Activated B cell treated with CpG ODN at 0.5 μM for 24 hours (primary cell): ENCODE measurements at regions not wholly inside any gene's neighbourhood (a gene's known extent, or its start where the extent isn't known, plus 50 kb on each side); places are given as distances from the start of the nearest gene placed in this dataset.

ENCODE experiments used
- ATAC-seq: fragments of 200-7000 bp; cut with Tn5 transposase; one replicate; pipeline ENCODE4 v1.10.0; 2021; ENCODE audit warnings: low read depth, mild to moderate bottlenecking, moderate library complexity
- CTCF ChIA-PET: fragments of 350-600 bp; sonication (Branson Sonifier 250); formaldehyde crosslinking; loops from one replicate; lab custom pipeline; 2021; ENCODE audit warnings: antibody characterized with exemption; lab: Charles Lee
- POLR2A ChIA-PET: fragments of 350-600 bp; sonication (Branson Sonifier 250); formaldehyde crosslinking; loops from one replicate; lab custom pipeline; 2021; ENCODE audit warnings: antibody characterized with exemption; lab: Charles Lee
- DNase-seq: peaks from one replicate; pipeline ENCODE4 v3.0.0; 2022
- H3K27ac Mint-ChIP-seq: one replicate; pipeline ENCODE4 v1.8.0; 2020; ENCODE audit warnings: mixed read lengths
- H3K27me3 Mint-ChIP-seq: one replicate; pipeline ENCODE4 v1.8.0; 2021; ENCODE audit warnings: mixed read lengths
- H3K36me3 Mint-ChIP-seq: one replicate; pipeline ENCODE4 v1.8.0; 2021; ENCODE audit warnings: low read depth, mixed read lengths
- H3K4me1 Mint-ChIP-seq: one replicate; pipeline ENCODE4 v1.8.0; 2021; ENCODE audit warnings: mixed read lengths
- H3K4me3 Mint-ChIP-seq: one replicate; pipeline ENCODE4 v1.8.0; 2020; ENCODE audit warnings: mild to moderate bottlenecking, mixed read lengths
- H3K9me3 Mint-ChIP-seq: one replicate; pipeline ENCODE4 v1.8.0; 2020; ENCODE audit warnings: mixed read lengths
- intact Hi-C: fragments of 100-400 bp; cut with micrococcal nuclease; formaldehyde crosslinking; loops from one replicate; pipeline ENCODE4 v1.15.1; 2024
- TF ChIP-seq, protein P1 (sequence below): fragments of 200-600 bp; IDR thresholded peaks from one replicate; pipeline ENCODE4 v1.8.0; 2022; ENCODE audit warnings: antibody characterized with exemption, mild to moderate bottlenecking

DNA sequence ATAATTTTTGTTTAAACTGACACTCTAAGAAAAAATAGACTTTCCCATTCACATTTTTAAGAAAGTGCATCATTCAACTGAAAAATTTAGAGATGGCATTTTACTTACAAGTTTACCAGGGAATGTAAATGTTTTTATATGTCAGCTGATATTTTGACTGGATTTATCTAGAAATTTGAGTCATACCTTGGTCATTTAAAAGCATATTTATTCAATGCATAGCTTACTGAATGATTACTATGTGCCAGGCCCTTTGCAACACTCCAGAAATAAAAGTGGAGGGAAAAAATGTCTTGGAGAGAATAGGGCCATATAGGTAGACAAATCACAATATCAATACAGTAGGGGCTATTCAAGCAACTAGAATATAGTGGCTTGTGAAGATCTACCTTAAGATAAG, 98.4 kb upstream of the FAM3C start:
- H3K27me3 Mint-ChIP-seq = no peaks in the 10 kb centered on the region
- TF ChIP-seq, protein P1, sequence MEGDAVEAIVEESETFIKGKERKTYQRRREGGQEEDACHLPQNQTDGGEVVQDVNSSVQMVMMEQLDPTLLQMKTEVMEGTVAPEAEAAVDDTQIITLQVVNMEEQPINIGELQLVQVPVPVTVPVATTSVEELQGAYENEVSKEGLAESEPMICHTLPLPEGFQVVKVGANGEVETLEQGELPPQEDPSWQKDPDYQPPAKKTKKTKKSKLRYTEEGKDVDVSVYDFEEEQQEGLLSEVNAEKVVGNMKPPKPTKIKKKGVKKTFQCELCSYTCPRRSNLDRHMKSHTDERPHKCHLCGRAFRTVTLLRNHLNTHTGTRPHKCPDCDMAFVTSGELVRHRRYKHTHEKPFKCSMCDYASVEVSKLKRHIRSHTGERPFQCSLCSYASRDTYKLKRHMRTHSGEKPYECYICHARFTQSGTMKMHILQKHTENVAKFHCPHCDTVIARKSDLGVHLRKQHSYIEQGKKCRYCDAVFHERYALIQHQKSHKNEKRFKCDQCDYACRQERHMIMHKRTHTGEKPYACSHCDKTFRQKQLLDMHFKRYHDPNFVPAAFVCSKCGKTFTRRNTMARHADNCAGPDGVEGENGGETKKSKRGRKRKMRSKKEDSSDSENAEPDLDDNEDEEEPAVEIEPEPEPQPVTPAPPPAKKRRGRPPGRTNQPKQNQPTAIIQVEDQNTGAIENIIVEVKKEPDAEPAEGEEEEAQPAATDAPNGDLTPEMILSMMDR = no peak
- no peak overlapping the region for H3K27ac Mint-ChIP-seq
- H3K4me1 Mint-ChIP-seq = peaks cover 5% of the 10 kb centered on the region
- DNase-seq = no peak
- intact Hi-C loops = no loop called here
- peaks cover 2% of the 10 kb centered on the region for H3K9me3 Mint-ChIP-seq
- H3K4me3 Mint-ChIP-seq = no peak overlapping the region
- no peak for ATAC-seq
- H3K36me3 Mint-ChIP-seq = no peaks in the 10 kb centered on the region
- POLR2A ChIA-PET = interaction anchor here (0.6 kb wide), 1 partner anchor 97 kb away, joined by 3 read pairs; no protein-coding TSS in a partner anchor
- CTCF ChIA-PET = no interaction called here

DNA sequence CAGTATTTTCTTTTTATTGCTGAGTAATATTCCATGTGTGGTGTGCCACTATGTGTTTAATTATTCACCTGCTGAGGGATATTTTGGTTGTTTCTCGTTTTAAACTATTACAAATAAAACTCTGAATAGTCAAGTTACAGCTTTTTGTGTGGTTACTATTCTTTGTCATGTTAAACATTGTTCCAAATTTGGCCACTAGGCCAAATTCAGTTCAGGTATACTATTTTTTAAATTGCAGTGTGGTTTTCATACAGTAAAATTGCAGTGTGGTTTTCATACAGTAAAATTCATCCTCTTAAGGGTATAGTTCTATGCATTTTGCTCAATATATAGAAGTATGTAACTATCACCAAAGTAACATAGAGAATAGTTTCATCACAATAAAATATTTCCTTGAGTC, 97.4 kb upstream of the FAM3C start:
- ATAC-seq (no peak), DNase-seq (no peak)
- Mint-ChIP-seq H3K27me3 (no peaks in the 10 kb centered on the region), H3K4me1 (peaks cover 5% of the 10 kb centered on the region), H3K36me3 (no peaks in the 10 kb centered on the region), H3K9me3 (peaks cover 2% of the 10 kb centered on the region), H3K27ac (no peak overlapping the region), H3K4me3 (no peak overlapping the region)
- TF ChIP-seq, protein P1 = no peak
- intact Hi-C loops = no loop called here
- ChIA-PET CTCF (no interaction called here), POLR2A (no interaction called here)

DNA sequence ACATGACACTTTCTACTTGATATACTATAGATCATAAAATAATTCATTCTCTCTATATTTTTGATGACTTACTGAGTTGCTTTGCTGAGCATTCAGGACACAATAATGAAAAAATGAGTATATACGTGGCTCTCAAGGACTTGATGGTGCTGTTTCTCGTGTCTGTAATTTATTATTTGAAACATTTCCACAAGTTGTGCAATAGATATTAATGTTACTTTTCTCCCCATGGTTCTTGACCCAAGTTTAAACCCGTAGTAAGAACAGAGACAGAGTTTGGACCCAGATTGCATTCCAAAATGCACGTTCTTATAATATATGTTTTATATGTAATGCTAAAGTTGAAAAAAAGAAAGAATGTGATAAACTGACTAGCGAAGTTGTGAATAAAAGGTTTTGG, 94.2 kb upstream of the FAM3C start:
- TF ChIP-seq, protein P1 = no peak
- Mint-ChIP-seq H3K4me1 (peaks cover under 1% of the 10 kb centered on the region), H3K9me3 (no peaks in the 10 kb centered on the region), H3K27ac (no peak overlapping the region), H3K36me3 (no peaks in the 10 kb centered on the region), H3K4me3 (no peak overlapping the region), H3K27me3 (peaks cover 5% of the 10 kb centered on the region)
- POLR2A ChIA-PET = interaction anchor here (0.6 kb wide), 1 partner anchor 76 kb away, joined by 3 read pairs; no protein-coding TSS in a partner anchor
- ATAC-seq = no peak
- no peak for DNase-seq
- intact Hi-C loops = no loop called here
- CTCF ChIA-PET = no interaction called here

DNA sequence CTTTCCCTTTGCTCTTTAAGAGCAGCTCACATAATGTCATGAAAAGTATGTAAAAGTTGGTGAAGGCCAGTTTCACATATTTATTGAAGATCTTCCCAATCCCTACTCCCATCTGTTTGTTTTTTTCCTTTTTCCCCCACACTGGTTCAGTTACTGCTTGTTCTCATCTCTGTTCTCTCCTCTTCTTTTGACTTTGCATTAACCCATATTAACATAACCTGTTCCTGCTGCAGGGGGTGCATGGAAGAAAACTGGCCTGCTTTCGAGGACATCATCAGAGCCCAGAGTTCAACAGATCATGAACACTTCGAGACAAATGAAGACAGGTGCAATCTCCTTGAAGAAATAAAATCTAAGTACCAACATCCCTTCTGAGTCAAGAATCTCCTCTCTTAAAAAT, 93.3 kb upstream of the FAM3C start:
- CTCF ChIA-PET = no interaction called here
- H3K27me3 Mint-ChIP-seq = peaks cover 5% of the 10 kb centered on the region

DNA sequence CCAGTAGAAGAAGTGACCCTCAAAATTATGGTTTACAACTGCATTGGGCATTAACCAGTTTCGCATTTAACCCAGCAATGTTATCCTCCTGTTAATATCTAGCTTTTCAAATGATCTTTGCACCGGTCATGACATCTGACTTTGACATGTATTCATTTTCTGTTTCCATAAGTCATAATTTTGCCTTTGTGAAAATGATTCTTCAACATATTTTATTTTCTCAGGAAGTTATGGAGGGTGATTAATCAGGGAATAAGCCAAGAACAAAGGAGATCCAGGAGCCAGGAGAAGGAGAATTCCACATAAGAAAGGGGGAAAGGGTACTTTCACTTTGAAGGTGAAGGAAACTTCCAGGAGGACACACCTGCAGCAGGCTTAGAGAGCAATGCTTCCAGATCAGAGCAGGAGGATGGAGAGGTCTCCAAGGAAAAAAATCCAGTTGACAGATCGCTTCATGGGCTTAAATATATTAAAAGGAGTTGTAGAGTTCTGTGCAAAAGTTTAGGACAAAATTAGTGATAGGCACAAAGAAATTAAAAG, 92.1 kb upstream of the FAM3C start:
- DNase-seq (no peak), ATAC-seq (no peak)
- ChIA-PET POLR2A (no interaction called here), CTCF (no interaction called here)
- intact Hi-C loops = no loop called here
- Mint-ChIP-seq H3K27me3 (peaks cover 5% of the 10 kb centered on the region), H3K27ac (no peak overlapping the region), H3K36me3 (no peaks in the 10 kb centered on the region), H3K9me3 (no peaks in the 10 kb centered on the region), H3K4me3 (no peak overlapping the region), H3K4me1 (no peaks in the 10 kb centered on the region)
- TF ChIP-seq, protein P1 = no peak

More for the DNA sequence above, 93.3 kb upstream of the FAM3C start:
- Mint-ChIP-seq H3K36me3 (no peaks in the 10 kb centered on the region), H3K27ac (no peak overlapping the region), H3K4me1 (no peaks in the 10 kb centered on the region), H3K4me3 (no peak overlapping the region), H3K9me3 (no peaks in the 10 kb centered on the region)
- POLR2A ChIA-PET = interaction anchor here (0.6 kb wide), 1 partner anchor 75 kb away, joined by 3 read pairs; no protein-coding TSS in a partner anchor
- intact Hi-C loops = no loop called here
- ATAC-seq (no peak), DNase-seq (no peak)
- TF ChIP-seq, protein P1 = no peak
